Nucleus accumbens (tissue), 56 donors: ENCODE measurements at regions not wholly inside any gene's neighbourhood (a gene's known extent, or its start where the extent isn't known, plus 50 kb on each side); places are given as distances from the start of the nearest gene placed in this dataset.
"Not testable (repeated sequence)": the region's sequence is repeated elsewhere in the genome, so short reads cannot be mapped to it uniquely, and the experiment has no call there.

Experiments used
- DNase-seq, 56 donors: peaks; one replicate each; lab custom pipeline; 2025; lab: John Stamatoyannopoulos, UW

- DNase-seq, result not testable (repeated sequence)
Observed at GRCh38 chr4:9110700-9111099, 59.5 kb upstream of the FAM90A26 start.

- DNase-seq, result not testable (repeated sequence)
Observed at GRCh38 chr4:9103148-9103524, 67.1 kb upstream of the FAM90A26 start.

DNA sequence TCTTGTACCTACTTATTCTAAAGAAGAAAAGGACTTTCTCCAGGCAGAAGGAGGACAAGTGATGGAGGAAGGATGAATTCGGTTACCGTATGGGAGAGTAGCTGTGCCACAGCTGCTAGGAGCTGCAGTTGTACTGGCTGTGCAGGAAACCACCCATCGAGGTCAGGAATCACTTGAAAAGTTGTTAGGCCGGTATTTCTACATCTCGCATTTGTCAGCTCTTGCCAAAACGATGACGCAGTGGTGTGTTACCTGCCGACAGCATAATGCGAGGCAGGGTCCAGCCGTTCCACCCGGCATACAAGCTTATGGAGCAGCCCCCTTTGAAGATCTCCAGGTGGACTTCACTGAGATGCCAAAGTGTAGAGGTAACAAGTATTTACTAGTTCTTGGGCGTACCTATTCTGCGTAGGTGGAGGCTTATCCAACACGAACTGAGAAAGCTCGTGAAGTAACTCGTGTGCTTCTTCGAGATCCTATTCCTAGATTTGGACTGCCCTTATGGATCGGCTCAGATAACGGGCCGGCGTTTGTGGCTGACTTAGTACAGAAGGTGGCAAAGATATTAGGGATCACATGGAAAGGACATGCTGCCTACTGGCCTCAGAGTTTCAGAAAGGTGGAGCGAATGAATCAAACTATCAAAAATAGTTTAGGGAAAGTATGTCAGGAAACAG, 67.6 kb upstream of the FAM90A26 start:
- DNase-seq, result not testable (repeated sequence)

DNA sequence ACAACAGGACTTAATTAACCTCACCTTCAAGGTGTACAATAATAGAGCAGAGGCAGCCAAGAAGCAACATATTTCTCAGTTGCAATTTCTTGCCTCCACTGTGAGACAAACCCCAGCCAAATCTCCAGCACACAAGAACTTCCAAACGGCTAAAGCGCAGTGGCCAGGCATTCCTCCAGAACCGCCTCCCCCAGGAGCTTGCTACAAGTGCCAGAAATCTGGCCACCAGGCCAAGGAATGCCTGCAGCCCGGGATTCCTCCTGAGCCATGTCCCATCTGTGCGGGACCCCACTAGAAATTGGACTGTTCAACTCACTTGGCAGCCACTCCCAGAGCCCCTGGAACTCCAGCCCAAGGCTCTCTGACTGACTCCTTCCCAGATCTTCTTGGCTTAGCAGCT, 73.9 kb upstream of the FAM90A26 start:
- DNase-seq, result not testable (repeated sequence)

- DNase-seq, result not testable (repeated sequence)
Observed at GRCh38 chr4:9078796-9079195, 91.4 kb upstream of the FAM90A26 start.

DNA sequence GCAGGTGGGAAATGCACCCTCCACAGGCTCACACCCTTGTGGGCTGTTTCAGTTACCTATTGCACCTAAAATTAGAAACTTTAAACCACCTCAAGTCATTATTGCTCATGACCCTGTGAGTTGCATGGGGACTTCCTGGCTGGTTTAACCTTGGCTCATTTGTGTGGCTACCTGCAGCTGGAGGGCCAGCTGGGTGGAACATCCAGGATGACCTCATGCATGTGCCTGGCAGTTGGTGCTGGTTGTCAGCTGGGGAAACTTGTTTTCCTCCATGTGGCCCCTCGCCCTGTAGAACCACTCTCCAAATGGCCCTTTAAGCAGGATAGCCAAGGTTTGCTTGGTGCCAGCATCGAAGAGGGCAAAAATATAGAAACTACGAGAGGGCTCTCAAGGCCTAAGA, 93.2 kb upstream of the FAM90A26 start:
- not testable (repeated sequence) for DNase-seq

DNA sequence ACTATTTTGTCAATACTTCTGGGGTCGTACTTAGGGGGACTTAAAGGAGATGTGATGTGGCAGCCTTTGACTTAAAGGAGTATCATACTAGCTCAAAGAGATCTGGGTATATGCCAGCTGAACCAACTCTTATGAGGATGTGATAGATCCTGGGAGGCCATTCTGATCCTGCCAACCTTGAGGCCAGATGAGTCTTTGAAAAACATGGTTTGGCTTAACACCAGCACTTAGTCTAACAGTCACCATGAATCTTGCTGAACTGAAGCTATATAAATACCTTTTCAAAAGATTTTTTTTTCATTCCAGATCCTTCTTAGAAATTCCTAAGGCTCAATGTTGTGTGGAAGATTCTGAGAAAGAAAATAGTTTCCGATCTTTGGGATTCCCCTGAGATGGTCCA, 93.7 kb upstream of the FAM90A26 start:
- not testable (repeated sequence) for DNase-seq

GRCh38 chr4:9073371-9073770, 96.8 kb upstream of the FAM90A26 start:
- not testable (repeated sequence) for DNase-seq

GRCh38 chr4:9072521-9073220, 97.5 kb upstream of the FAM90A26 start:
- not testable (repeated sequence) for DNase-seq

DNA sequence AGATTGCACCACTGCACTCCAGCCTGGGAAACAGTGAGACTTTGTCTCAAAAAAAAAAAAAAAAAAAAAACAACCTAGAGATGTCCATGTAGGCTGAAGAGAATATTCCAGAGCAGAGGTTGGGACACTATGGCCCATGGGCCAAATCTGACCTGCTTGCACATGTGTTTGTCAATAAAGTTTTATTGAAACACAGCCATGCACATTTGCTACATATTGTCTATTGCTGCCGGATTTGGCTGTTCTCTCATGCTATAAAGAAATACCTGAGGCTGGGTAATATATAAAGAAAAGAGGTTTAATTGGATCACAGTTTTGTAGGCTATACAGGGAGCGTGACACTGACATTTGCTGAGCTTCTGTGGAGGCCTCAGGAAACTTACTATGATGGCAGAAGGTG, 102.3 kb upstream of the FAM90A26 start:
- DNase-seq, result not testable (repeated sequence)

DNA sequence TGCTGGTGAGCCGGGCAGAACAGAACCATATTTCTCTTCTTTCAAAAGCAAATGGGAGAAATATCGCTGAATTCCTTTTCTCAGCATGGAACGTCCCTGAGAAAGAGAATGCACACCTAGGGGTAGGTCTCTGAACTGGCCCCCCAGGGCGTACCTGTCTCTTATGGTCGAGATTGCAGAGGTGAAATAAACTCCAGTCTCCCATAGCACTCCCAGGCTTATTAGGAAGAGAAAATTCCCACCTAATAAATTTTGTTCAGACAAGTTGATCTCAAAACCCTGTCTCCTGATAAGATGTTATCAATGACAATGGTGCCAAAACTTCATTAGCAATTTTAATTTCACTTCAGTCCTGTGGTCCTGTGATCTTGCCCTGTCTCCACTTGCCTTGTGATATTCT, 106.6 kb upstream of the FAM90A26 start:
- not testable (repeated sequence) for DNase-seq

GRCh38 chr4:9024866-9025265, 145.3 kb upstream of the FAM90A26 start:
- DNase-seq, result not testable (repeated sequence)

GRCh38 chr4:9009792-9010191, 138.2 kb upstream of the HMX1 start:
- DNase-seq, result not testable (repeated sequence)

DNA sequence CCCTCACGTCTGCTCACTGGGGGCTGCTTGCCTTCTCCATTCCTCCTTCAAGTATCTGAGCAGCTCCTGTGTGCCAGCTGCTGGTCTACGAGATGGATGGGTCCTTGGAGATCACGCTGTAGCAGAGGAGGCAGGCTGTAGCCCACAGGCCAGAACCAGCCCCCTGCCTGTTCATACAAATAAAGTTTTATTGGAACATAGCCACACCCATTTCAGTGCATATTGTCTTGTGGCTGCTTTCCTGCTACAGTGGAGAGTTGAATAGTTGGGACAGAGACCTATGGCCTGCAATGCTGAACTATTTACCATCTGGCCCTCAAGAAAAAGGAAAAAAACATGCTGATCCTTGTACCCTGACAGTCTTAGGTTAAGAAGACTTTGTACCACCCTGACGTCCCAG, 136.8 kb upstream of the HMX1 start:
- DNase-seq, result not testable (repeated sequence)

DNA sequence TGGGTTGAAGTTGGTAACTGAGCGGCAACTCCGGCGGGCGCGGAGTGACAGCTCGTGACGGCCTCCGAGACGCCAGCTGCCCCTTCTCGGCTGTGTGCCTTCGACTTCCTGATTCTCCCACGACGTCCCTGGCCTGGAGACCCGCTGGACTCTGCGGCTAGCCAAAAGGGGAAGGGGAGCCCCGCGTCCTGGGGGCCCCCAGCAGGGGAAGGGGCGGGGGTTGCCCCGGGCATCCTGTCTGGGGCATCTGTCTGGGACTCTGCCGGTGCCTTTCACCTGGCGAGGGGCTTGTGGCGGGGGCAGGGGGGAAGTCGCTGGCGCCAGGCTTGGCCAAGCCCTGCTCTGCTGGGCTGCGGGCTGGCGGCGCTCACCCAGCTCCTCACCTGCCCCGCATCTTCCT, 129.5 kb upstream of the HMX1 start:
- peak in 1 of 56 donors; percentile 3 for DNase-seq

- peak in 30 of 56 donors; percentile 1 to 58 (median 18) for DNase-seq
Observed at GRCh38 chr4:9000505-9001001, 128.9 kb upstream of the HMX1 start.

- not testable (repeated sequence) for DNase-seq
Observed at GRCh38 chr4:8992981-8993380, 121.3 kb upstream of the HMX1 start.

DNA sequence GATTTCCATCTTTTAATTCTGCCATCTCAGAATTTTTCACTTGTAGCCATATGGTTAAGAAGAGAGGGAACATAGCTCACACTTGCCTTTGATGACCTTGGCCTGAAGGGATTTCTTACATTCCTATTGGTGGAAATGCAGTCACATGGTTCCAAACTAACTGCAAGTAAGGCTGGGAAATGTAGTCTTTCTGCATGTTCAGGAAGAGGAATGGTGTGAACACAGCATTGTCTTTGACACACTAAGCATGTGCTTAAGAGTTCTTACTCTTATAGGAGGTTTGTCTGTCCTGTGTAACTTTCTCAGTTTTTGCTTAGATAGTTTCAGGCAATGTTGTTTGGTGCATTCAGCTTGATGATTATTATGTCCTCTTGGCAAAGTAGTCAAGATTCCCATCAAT, 119.8 kb upstream of the HMX1 start:
- not testable (repeated sequence) for DNase-seq

DNA sequence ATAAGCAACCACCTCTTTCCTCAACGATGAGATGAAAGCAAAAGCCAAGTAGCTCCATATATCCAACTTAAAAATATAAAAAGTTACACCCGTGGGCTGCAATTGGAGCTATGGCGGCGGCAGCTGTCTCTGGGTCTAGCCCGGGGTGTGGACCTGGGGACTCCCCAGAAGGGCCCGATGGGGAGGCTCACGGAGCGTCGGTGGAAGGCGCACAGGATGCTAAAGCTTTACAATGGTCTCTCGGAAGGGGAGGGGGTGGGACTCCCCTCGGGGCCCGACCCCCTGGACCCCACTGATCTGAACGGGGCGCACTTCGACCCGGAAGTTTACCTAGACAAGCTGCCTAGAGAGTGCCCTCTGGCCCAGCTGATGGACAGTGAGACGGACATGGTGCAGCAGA, 118.7 kb upstream of the HMX1 start:
- not testable (repeated sequence) for DNase-seq

GRCh38 chr4:8985786-8986185, 114.1 kb upstream of the HMX1 start:
- not testable (repeated sequence) for DNase-seq

- not testable (repeated sequence) for DNase-seq
Observed at GRCh38 chr4:8984641-8985040, 113.0 kb upstream of the HMX1 start.

DNA sequence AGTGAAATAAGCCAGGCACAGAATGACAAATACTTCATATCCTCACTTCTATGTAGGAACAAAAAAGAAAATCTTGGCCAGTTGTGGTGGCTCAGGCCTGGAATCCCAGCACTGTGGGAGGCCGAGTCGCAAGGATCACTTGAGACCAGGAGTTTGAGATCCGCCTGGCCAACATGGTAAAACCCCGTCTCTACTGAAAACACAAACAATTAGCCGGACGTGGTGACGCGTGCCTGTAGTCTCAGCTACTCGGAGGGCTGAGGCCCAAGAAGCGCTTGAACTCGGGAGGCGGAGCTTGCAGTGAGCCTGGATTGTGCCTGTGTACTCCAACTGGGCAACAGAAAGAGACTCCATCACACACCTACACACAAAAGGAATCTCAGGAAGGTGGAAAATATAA, 112.3 kb upstream of the HMX1 start:
- not testable (repeated sequence) for DNase-seq
